H1 (cell line): ENCODE measurements at regions not wholly inside any gene's neighbourhood (a gene's known extent, or its start where the extent isn't known, plus 50 kb on each side); places are given as distances from the start of the nearest gene placed in this dataset.

Experiments
- CHD1 ChIP-seq: IDR thresholded peaks from 2 replicates; pipeline ENCODE4 v1.6.1; 2012; ENCODE audit warnings: low read depth, low read length, improper control_type of control experiment
- RXRA ChIP-seq: IDR thresholded peaks from 2 replicates; pipeline ENCODE4 v1.6.1; 2011; ENCODE audit warnings: low read depth, mild to moderate bottlenecking, low read length, moderate library complexity; ENCODE audit not compliant: insufficient read depth
- YY1 ChIP-seq: IDR thresholded peaks from 2 replicates; pipeline ENCODE4 v1.6.1; 2011; ENCODE audit warnings: low read depth, mild to moderate bottlenecking, low read length
- TF ChIP-seq, protein P1 (sequence below), 3 experiments: IDR thresholded peaks; 1 replicate in 2 of 3; 2 replicates in 1 of 3; pipeline versions ENCODE4 v1.5.1 to v1.6.1; 2011; ENCODE audit warnings: low read length in 3 of 3, mild to moderate bottlenecking in 3 of 3, inconsistent platforms in 2 of 3, low read depth in 1 of 3, moderate library complexity in 1 of 3; ENCODE audit not compliant: insufficient read depth in 1 of 3; ENCODE audit errors: control extremely low read depth in 1 of 3

DNA sequence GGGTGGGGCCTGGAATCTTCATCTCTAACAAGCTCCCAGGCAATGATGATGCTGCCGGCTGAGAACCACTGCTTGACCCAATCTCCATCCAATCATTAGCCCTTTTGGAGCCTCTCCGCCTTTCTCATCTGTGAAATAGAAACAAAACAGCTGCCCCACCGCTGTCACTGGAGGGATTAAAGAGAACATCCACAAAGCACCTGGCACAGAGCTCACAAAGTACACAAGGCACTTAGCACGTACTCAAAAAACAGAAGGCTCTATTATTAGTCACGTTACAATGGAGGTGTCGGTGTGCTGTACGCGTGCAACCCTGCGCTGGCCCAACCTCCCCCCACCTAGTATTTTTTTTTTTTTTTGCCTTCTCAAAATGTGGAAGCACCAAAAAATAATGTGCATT lies 213.5 kb upstream of the ARID1B start:
- no peak for TF ChIP-seq YY1
- no peak for TF ChIP-seq CHD1
- TF ChIP-seq, protein P1, sequence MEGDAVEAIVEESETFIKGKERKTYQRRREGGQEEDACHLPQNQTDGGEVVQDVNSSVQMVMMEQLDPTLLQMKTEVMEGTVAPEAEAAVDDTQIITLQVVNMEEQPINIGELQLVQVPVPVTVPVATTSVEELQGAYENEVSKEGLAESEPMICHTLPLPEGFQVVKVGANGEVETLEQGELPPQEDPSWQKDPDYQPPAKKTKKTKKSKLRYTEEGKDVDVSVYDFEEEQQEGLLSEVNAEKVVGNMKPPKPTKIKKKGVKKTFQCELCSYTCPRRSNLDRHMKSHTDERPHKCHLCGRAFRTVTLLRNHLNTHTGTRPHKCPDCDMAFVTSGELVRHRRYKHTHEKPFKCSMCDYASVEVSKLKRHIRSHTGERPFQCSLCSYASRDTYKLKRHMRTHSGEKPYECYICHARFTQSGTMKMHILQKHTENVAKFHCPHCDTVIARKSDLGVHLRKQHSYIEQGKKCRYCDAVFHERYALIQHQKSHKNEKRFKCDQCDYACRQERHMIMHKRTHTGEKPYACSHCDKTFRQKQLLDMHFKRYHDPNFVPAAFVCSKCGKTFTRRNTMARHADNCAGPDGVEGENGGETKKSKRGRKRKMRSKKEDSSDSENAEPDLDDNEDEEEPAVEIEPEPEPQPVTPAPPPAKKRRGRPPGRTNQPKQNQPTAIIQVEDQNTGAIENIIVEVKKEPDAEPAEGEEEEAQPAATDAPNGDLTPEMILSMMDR (IDR thresholded peaks at IDR 0.05; ENCODE audit: control extremely low read depth in 1 of 3, insufficient read depth in 1 of 3, low read depth in 1 of 3, low read length in 3 of 3), result no peak
- no peak for TF ChIP-seq RXRA
